OCI-LY1 (cell line): ENCODE measurements at regions not wholly inside any gene's neighbourhood (a gene's known extent, or its start where the extent isn't known, plus 50 kb on each side); places are given as distances from the start of the nearest gene placed in this dataset.

ENCODE experiments used
- H2AFZ ChIP-seq: fragments of 200-600 bp; sonication (generic), shearing (Covaris generic); 2 replicates; pipeline ENCODE4 v1.6.0; 2014; ENCODE audit warnings: antibody characterized with exemption, mild to moderate bottlenecking, low read length
- H3F3A ChIP-seq: fragments of 200-600 bp; sonication (generic), shearing (Covaris generic); 2 replicates; pipeline ENCODE4 v1.6.0; 2014; ENCODE audit warnings: mild to moderate bottlenecking, antibody characterized with exemption, low read length, moderate library complexity; ENCODE audit not compliant: insufficient read depth
- H3K27ac ChIP-seq: fragments of 200-600 bp; sonication (generic); 2 replicates; pipeline ENCODE4 v1.5.1; 2014; ENCODE audit warnings: low read length, mixed run types, mild to moderate bottlenecking, low read depth; ENCODE audit not compliant: poor library complexity, severe bottlenecking
- H3K27me3 ChIP-seq: fragments of 200-600 bp; sonication (generic); 2 replicates; pipeline ENCODE4 v1.6.0; 2014; ENCODE audit warnings: antibody characterized with exemption, mild to moderate bottlenecking, low read length, moderate library complexity; ENCODE audit not compliant: insufficient read depth
- H3K36me3 ChIP-seq: fragments of 200-600 bp; sonication (generic); 2 replicates; pipeline ENCODE4 v1.6.1; 2014; ENCODE audit warnings: mild to moderate bottlenecking, antibody characterized with exemption, low read length, moderate library complexity, mixed read lengths; ENCODE audit not compliant: insufficient read depth
- H3K4me1 ChIP-seq: fragments of 200-600 bp; sonication (generic); 2 replicates; pipeline ENCODE4 v1.5.1; 2014; ENCODE audit warnings: mild to moderate bottlenecking, low read length, moderate library complexity; ENCODE audit not compliant: insufficient read depth, severe bottlenecking
- H3K4me2 ChIP-seq: fragments of 200-600 bp; sonication (generic), shearing (Covaris generic); 2 replicates; pipeline ENCODE4 v1.6.1; 2014; ENCODE audit warnings: low read length
- H3K4me3 ChIP-seq: fragments of 200-600 bp; sonication (generic); 2 replicates; pipeline ENCODE4 v1.5.1; 2014; ENCODE audit warnings: low read length, low read depth, mild to moderate bottlenecking, mixed read lengths; ENCODE audit not compliant: poor library complexity, severe bottlenecking
- H3K79me2 ChIP-seq: fragments of 200-600 bp; shearing (Covaris generic); 2 replicates; pipeline ENCODE4 v1.6.1; 2016; ENCODE audit warnings: mixed run types, low read length, mixed read lengths; ENCODE audit not compliant: insufficient read depth
- H3K9ac ChIP-seq: fragments of 200-600 bp; sonication (generic), shearing (Covaris generic); 2 replicates; pipeline ENCODE4 v1.6.1; 2014; ENCODE audit warnings: mild to moderate bottlenecking, low read length, mixed read lengths
- H3K9me2 ChIP-seq: fragments of 200-600 bp; sonication (generic), shearing (Covaris generic); 2 replicates; pipeline ENCODE4 v1.6.1; 2014; ENCODE audit warnings: low read depth, mild to moderate bottlenecking, low read length, mixed read lengths
- H3K9me3 ChIP-seq: fragments of 200-600 bp; shearing (Covaris generic); 2 replicates; pipeline ENCODE4 v1.6.1; 2014; ENCODE audit warnings: low read length, mixed read lengths
- H4K20me1 ChIP-seq: fragments of 200-600 bp; sonication (generic), shearing (Covaris generic); 2 replicates; pipeline ENCODE4 v1.6.0; 2016; ENCODE audit warnings: mild to moderate bottlenecking, low read length; ENCODE audit not compliant: insufficient read depth
- CTCF ChIP-seq: fragments of 200-600 bp; sonication (generic), shearing (Covaris generic); IDR thresholded peaks from 2 replicates; pipeline ENCODE4 v1.5.1; 2017; ENCODE audit warnings: mild to moderate bottlenecking, antibody characterized with exemption, low read length, moderate library complexity, mixed read lengths
- EZH2 ChIP-seq: fragments of 200-600 bp; sonication (generic), shearing (Covaris generic); IDR thresholded peaks from 2 replicates; pipeline ENCODE4 v1.8.0; 2017; ENCODE audit warnings: borderline replicate concordance, mixed run types, mild to moderate bottlenecking, antibody characterized with exemption, low read length, moderate library complexity, mixed read lengths

- Histone ChIP-seq H3K9ac (no peak overlapping the region), H3K79me2 (no peaks in the 10 kb centered on the region), H3K4me1 (no peaks in the 10 kb centered on the region), H3K36me3 (no peaks in the 10 kb centered on the region), H3K27me3 (no peaks in the 10 kb centered on the region), H3K27ac (no peak overlapping the region), H3K4me3 (no peak overlapping the region), H2AFZ (no peak overlapping the region), H4K20me1 (no peaks in the 10 kb centered on the region), H3K9me3 (0 out of 2 replicates have a peak, but pooled peaks cover 2% of the 10 kb centered on the region), H3K9me2 (no peaks in the 10 kb centered on the region), H3F3A (no peaks in the 10 kb centered on the region), H3K4me2 (no peak overlapping the region)
- TF ChIP-seq EZH2 (no peak), CTCF (no peak)
Measured at GRCh38 chr16:54359555-54359954, 73.0 kb upstream of the IRX3 start.

GRCh38 chr16:54359081-54359480 lies 72.5 kb upstream of the IRX3 start:
- Histone ChIP-seq H2AFZ (no peak overlapping the region), H3K4me1 (no peaks in the 10 kb centered on the region), H3K9ac (no peak overlapping the region), H3F3A (no peaks in the 10 kb centered on the region), H3K9me3 (0 out of 2 replicates have a peak, but pooled peaks cover 2% of the 10 kb centered on the region), H3K79me2 (no peaks in the 10 kb centered on the region), H3K36me3 (no peaks in the 10 kb centered on the region), H3K27me3 (no peaks in the 10 kb centered on the region), H3K9me2 (no peaks in the 10 kb centered on the region), H3K4me3 (no peak overlapping the region), H3K27ac (no peak overlapping the region), H3K4me2 (no peak overlapping the region), H4K20me1 (no peaks in the 10 kb centered on the region)
- TF ChIP-seq EZH2 (no peak), CTCF (no peak)

- no peak overlapping the region for H2AFZ ChIP-seq
- H3K4me3 ChIP-seq, result no peak overlapping the region
- no peaks in the 10 kb centered on the region for H4K20me1 ChIP-seq
- no peaks in the 10 kb centered on the region for H3K4me1 ChIP-seq
- H3K4me2 ChIP-seq, result no peak overlapping the region
- H3K9me2 ChIP-seq, result no peaks in the 10 kb centered on the region
- H3K27me3 ChIP-seq, result no peaks in the 10 kb centered on the region
- no peak overlapping the region for H3K9ac ChIP-seq
- H3K27ac ChIP-seq, result no peak overlapping the region
- H3K9me3 ChIP-seq, result 0 out of 2 replicates have a peak, but pooled peaks cover 2% of the 10 kb centered on the region
- no peaks in the 10 kb centered on the region for H3F3A ChIP-seq
- H3K79me2 ChIP-seq, result no peaks in the 10 kb centered on the region
- no peak for TF ChIP-seq CTCF
- TF ChIP-seq EZH2, result no peak
- H3K36me3 ChIP-seq, result no peaks in the 10 kb centered on the region
Measured at GRCh38 chr16:54356391-54356790, 69.8 kb upstream of the IRX3 start.
